ENCODE measurements at regions not wholly inside any gene's neighbourhood (a gene's known extent, or its start where the extent isn't known, plus 50 kb on each side); places are given as distances from the start of the nearest gene placed in this dataset.
"Not testable (repeated sequence)": the region's sequence is repeated elsewhere in the genome, so short reads cannot be mapped to it uniquely, and the experiment has no call there.

- in situ Hi-C loops (cut with HindIII; ENCODE audit: low sequenced_read_pairs) = no loop called here
These were observed 160.6 kb downstream of the TUBA3C start for GRCh38 chr13:19020988-19021387.

GRCh38 chr13:18998389-18998788, 183.2 kb downstream of the TUBA3C start:
- DNase-seq (ENCODE audit: low spot score) = no peak

More at GRCh38 chr13:19020988-19021387, 160.6 kb downstream of the TUBA3C start:
- no peak for DNase-seq (ENCODE audit: low spot score)

DNA sequence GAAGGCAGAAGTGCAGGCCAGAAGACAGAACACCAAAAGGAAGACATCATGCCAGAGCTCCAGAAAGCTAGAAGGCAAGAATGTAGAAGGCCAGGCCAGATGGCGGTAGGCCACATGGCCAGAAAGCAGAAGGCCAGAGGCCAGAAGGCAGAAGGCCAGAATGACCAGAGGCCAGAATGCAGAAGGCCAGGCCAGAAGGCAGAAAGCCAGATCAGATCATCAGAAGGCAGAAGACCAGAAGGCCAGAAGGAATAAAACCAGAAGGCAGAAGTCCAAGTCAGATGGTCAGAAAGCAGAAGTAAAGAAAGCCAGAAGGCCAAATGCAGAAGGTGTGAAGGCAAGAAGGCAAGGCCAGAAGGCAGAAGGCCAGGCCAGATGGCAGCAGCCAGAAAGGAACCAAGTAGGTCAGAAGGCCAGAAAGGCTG, 185.0 kb downstream of the TUBA3C start:
- in situ Hi-C loops (cut with HindIII; ENCODE audit: low sequenced_read_pairs) = no loop called here

More at GRCh38 chr13:18998389-18998788, 183.2 kb downstream of the TUBA3C start:
- in situ Hi-C loops (cut with HindIII; ENCODE audit: low sequenced_read_pairs) = no loop called here

DNA sequence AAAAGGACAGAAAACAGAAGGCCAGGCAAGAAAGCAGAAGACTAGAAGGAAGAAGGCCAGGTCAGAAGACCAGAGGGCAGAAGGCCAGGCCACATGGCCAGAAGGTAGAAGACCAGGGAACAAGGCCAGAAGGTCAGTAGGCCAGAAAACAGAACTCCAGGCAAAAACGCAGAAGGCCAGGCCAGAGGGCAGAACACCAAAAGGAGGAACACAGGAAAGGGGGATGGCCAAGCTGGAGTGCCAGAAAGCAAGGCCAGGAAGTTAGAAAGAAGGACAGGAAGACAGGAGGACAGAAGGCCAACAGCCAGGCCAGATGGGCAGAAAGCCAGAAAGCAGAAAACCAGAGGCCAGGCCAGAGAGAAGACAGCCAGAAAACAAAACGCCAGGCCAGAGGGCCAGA, 185.4 kb downstream of the TUBA3C start:
- no peak for DNase-seq (ENCODE audit: low spot score)
- in situ Hi-C loops (cut with HindIII; ENCODE audit: low sequenced_read_pairs) = no loop called here

More for the DNA sequence above, 185.0 kb downstream of the TUBA3C start:
- DNase-seq (ENCODE audit: low spot score) = peak; percentile 4

DNA sequence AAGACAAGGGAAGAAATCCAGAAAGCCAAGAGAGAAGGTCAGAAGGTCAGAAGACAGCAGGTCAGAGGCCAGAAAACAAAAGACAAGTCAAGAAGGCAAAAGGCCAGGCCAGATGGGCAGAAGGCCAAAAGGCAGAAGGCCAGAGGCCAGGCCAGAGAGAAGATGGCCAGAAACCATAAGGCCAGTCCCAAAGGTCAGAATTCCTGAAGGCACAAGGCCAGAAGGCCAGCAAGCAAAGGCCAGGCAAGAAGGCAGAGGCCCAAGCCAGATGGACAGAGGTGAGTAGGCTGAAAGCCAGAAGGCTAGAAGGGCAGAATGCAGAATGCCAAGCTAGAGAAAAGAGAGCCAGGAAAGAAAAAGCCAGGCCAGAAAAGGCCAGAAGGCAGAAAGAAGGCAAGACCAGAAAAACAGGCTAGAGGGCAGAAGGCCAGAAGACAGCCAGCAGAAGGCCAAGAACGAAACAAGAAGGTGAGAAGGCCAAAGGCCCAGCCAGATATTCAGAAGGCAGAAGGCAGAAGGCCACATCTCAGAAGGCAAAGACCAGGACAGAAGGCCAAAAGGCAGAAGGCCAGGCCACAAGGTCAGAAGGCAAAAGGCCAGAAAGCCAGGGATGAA, 186.3 kb downstream of the TUBA3C start:
- in situ Hi-C loops (cut with HindIII; ENCODE audit: low sequenced_read_pairs) = no loop called here

GRCh38 chr13:18993884-18994660, 187.6 kb downstream of the TUBA3C start:
- no peak for DNase-seq (ENCODE audit: low spot score)
- in situ Hi-C loops (cut with HindIII; ENCODE audit: low sequenced_read_pairs) = no loop called here

More for the DNA sequence above, 186.3 kb downstream of the TUBA3C start:
- DNase-seq (ENCODE audit: low spot score) = no peak

GRCh38 chr13:18992791-18993190, 188.8 kb downstream of the TUBA3C start:
- DNase-seq (ENCODE audit: low spot score) = no peak
- in situ Hi-C loops (cut with HindIII; ENCODE audit: low sequenced_read_pairs) = no loop called here

DNA sequence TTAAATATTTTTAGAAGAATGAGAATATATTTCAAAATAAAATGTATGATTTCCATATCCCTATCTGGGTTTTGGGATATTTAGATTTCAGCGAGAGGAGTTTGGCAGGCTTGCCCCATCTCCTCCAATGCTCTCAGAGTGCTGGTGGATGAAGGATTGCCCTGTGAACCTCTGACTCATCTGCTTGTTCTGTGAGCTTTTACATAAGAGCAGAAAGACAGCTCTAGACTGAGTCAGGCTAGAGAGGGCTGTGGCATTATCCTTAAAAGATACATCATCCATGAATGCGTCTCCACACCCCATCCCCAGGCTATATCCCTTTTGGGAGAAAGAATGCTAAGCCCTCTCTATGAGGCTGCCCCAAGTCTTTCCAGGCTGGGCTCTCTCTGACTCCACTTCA, 190.6 kb downstream of the TUBA3C start:
- no peak for DNase-seq (ENCODE audit: low spot score)
- in situ Hi-C loops (cut with HindIII; ENCODE audit: low sequenced_read_pairs) = no loop called here

GRCh38 chr13:18978447-18978846, 203.2 kb downstream of the TUBA3C start:
- no peak for DNase-seq (ENCODE audit: low spot score)
- in situ Hi-C loops (cut with HindIII; ENCODE audit: low sequenced_read_pairs) = no loop called here

DNA sequence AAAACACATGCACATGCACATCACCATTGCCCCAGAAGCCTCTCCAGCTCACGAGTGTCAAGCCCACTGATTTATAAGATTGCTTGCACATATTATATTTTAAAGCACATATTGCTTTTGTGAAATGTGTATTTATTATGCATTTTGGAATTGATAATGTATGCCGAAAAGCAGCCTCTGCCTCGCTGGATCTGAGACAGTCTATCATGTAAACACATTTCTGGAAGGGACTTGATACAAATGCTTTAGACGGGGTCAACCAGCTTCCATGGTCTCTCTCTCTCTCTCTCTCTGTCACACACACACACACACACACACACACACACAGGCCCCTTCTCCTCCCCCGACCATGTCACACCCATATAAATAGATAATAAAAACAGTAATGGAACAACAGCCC, 203.8 kb downstream of the TUBA3C start:
- in situ Hi-C loops (cut with HindIII; ENCODE audit: low sequenced_read_pairs) = no loop called here
- no peak for DNase-seq (ENCODE audit: low spot score)

DNA sequence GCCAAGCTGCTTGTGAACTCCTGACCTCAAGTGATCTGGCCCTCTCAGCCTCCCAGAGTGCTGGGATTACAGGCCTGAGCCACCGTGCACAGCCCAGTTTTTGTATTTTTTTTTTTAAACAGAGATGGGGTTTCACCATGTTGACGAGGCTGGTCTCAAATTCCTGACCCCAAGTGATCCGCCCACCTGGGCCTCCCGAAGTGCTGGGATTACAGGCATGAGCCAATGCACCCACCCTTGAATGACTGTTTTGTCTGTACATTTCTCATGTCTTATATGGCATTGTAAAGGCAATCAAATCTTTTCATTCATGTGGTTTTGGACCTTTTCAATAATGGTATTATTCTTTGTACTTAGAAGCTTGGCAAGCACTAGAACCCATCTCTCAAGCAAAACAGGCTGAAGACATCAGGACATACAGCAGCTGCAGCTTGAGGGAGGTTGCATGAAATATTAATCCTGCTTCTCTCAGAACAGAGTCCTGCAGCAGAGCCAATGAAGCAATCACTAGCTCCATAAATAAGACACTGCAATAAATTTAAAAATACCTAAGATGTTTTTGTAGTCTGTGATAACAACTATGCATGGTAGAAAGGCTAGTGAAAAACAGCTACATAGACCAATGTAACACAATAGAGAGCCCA, 209.9 kb downstream of the TUBA3C start:
- no peak for DNase-seq (ENCODE audit: low spot score)
- in situ Hi-C loops (cut with HindIII; ENCODE audit: low sequenced_read_pairs) = no loop called here

DNA sequence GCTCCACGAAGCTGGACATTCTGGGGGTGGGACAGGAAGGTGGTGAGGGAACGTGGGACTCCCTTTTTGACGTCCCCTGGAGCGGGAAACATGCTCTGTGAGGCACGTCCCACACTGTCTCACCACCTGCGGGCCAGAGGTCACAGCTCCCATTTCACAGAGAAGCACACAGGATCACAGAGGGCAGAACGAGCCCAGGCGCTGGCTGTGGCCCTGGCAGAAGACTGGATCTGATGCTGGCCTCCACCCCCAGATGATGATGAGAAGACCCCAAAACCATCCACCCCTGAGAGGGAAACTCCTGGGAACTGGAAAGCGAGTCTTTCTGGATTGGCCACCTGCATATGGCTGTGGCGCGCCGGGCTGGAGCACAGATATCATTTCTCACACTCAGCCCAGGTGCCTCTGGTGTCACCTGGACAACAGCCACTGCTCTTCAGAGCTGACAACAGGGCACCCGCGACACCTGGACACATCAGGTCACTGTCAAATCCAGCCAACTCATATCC, 216.2 kb downstream of the TUBA3C start:
- DNase-seq (ENCODE audit: low spot score) = no peak
- in situ Hi-C loops (cut with HindIII; ENCODE audit: low sequenced_read_pairs) = no loop called here

DNA sequence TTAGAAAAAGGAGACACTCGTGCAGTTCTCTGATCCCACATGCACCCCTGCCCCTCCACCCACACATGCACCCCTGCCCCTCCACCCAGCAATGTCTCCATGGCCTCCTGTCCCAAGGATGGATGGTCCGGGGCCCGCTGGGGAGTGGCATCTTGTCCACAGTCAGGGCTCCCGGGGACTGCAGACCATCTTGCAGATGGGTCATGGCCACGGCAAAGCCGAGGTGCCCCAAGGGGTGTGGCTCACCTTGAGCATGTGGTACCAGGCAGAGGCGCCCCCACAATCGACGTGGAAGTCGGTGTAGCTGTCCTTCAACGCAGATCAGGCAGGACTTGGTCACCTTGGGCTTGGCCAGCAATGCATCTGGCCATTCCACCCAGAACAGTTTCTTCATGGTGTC, 216.7 kb downstream of the TUBA3C start:
- in situ Hi-C loops (cut with HindIII; ENCODE audit: low sequenced_read_pairs) = no loop called here
- DNase-seq (ENCODE audit: low spot score) = no peak

GRCh38 chr13:18963684-18964083, 217.9 kb downstream of the TUBA3C start:
- in situ Hi-C loops (cut with HindIII; ENCODE audit: low sequenced_read_pairs); DNase-seq (ENCODE audit: low spot score): not testable (repeated sequence)

DNA sequence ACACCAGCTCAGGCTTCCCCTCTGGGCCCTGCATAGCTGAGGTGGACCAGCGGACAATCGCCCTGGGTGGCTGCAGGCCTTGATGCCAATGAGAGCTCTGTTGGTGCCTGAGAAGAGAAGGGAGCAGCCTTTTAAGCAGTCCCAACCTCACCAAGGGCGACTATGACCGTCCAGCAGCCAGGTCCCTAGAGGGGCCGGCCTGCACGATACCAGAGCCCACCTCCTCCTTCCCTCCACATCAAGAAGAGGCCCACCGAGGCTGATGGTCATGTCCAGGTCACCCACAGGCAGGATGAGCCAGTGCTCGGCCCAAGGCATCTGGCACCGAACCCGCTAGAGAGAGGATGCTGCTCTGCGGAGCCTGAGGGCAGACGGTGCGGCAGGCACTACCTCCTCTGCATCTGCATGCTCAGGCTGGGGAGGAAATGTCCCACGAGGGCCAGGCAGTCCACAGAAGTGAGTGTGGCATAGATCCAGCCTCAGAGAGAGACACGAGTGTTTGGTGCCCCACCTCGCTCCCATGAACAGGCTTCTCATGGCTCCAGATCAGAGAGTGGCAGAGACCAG, 219.4 kb downstream of the TUBA3C start:
- in situ Hi-C loops (cut with HindIII; ENCODE audit: low sequenced_read_pairs) = no loop called here

DNA sequence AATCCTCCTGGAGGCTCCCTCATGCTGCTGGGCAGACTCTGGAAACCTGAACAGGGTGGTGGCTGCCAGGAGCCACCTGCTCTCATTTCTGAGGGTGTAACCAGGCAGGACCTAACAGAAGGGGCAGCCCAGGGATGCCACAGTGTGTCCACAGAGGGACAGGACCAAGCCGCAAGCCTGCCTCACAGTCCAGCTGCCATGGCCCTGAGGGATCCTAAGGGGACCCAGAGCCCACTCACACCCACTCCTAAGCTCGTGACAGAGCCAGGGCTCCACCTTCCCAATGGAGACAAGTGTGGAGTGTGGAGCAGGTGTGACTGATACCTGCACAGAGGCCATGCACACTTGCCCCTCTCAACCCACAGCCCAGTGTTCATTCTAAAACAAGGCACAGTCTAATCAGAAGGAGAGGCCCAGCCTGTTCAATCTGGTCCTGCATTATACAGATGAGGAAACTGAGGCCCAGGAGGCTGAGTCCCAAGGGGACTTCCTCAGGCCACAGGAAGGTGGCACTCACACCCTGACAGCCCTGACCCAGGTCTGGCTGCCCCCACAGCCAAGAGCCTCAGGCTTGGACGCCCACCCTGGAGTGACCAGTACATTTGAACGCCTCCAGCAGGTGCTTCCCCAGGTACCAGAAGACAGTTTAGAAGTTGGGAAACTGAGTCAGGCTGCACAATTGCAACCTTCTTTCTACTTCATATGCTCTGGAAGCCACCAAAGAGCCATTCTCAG, 220.1 kb downstream of the TUBA3C start:
- no peak for DNase-seq (ENCODE audit: low spot score)

More for the DNA sequence above, 219.4 kb downstream of the TUBA3C start:
- no peak for DNase-seq (ENCODE audit: low spot score)

GRCh38 chr13:18960637-18961227, 220.9 kb downstream of the TUBA3C start:
- DNase-seq (ENCODE audit: low spot score) = no peak
- in situ Hi-C loops (cut with HindIII; ENCODE audit: low sequenced_read_pairs) = no loop called here

More for the DNA sequence above, 220.1 kb downstream of the TUBA3C start:
- in situ Hi-C loops (cut with HindIII; ENCODE audit: low sequenced_read_pairs) = no loop called here

GRCh38 chr13:18959996-18960395, 221.6 kb downstream of the TUBA3C start:
- DNase-seq (ENCODE audit: low spot score) = no peak
- in situ Hi-C loops (cut with HindIII; ENCODE audit: low sequenced_read_pairs) = no loop called here

DNA sequence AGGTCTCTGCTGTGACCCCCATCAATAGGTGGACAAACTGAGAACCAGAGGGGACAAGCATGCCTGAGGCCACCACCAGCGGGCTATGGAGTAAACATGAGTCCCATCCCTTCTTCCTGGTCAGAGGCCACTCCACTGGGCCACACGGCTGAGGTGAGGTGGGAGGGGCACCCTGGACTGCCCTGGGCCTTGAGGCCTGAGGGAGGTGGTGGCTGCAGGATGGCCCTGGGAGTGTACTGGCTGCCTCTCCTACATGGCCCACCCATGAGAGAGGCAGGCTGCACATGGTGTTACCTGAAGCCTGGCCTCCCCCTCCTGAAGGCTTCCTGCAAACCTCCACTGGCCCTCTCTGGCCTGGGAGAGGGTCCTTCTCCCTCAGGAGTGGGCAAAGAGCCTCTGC, 222.4 kb downstream of the TUBA3C start:
- no peak for DNase-seq (ENCODE audit: low spot score)
- in situ Hi-C loops (cut with HindIII; ENCODE audit: low sequenced_read_pairs) = no loop called here

All from G401 (cell line).